IPS-NIHi11 (cell line): ENCODE measurements at regions not wholly inside any gene's neighbourhood (a gene's known extent, or its start where the extent isn't known, plus 50 kb on each side); places are given as distances from the start of the nearest gene placed in this dataset.
A peak's percentile ranks its signal among the peaks of the same experiment; 100 is the strongest.

Experiments used
- DNase-seq: peaks from one replicate; pipeline ENCODE4 v3.0.0; 2012; ENCODE audit warnings: mixed read lengths, low spot score

GRCh38 chr11:87428266-87428665, 390.5 kb downstream of the TMEM135 start:
- DNase-seq = no peak

- DNase-seq = no peak
Observed at GRCh38 chr11:87425943-87426342, 388.2 kb downstream of the TMEM135 start.

- no peak for DNase-seq
Observed at GRCh38 chr11:87425391-87425790, 387.7 kb downstream of the TMEM135 start.

- DNase-seq = no peak
Observed at GRCh38 chr11:87423161-87423560, 385.4 kb downstream of the TMEM135 start.

DNA sequence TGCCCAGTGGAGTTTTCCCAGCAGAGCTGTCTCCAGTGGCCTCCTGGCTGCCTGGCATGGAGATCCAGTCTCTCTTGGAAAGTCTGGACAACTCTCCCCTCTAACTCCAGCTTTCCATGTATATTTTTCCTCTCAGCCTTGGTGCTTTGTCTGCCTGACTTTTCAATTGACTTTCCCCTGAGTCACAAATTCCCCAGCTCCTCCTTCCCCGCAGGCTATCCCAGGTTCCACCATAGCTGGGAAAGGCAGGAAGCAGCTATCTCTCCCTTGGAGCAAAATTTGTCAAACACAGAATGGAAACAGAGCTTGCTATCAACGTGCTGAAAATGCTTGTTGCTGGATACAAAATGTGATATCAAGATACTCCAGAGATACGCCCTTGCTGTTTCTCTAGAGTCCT, 384.8 kb downstream of the TMEM135 start:
- DNase-seq = no peak

DNA sequence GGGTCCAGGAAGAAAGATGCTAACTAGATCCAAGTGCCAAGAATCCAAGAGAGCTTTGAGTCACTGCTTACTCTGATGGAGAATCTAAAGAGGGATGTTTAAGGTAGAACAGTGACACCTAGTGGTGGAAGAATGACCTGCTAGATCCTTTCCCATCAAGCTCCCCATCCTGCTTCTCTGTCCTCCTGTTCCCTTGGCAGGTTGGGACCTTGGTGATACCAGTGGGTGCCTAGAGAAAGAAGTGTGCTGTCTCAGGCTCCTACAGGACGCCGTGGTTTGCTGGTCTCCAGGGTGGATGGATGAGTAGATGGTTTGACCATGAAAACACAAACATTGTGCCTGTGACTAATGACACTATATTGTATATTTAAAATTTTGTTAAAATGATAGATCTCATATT, 383.7 kb downstream of the TMEM135 start:
- peak; percentile 72 for DNase-seq

- DNase-seq = no peak
Observed at GRCh38 chr11:87417951-87418350, 380.2 kb downstream of the TMEM135 start.

DNA sequence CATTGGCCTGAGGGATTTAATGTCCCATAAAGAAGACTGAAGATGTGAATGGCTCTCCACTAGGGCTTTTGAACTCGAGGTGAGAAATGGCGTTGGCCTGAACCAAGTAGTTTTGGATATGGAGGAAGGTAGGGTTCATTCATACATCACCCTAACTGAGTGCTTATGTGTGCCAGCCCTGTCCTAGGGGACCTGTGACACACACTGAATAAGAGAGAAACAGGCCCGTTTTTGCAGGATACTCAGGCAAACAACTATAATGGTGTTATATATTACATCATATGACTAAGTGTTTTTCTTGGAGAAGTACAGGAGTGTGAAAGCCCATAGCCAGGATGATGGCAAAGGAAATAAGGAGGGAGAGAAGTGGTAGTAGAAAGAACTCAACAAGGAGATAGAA, 368.1 kb downstream of the TMEM135 start:
- DNase-seq = no peak

DNA sequence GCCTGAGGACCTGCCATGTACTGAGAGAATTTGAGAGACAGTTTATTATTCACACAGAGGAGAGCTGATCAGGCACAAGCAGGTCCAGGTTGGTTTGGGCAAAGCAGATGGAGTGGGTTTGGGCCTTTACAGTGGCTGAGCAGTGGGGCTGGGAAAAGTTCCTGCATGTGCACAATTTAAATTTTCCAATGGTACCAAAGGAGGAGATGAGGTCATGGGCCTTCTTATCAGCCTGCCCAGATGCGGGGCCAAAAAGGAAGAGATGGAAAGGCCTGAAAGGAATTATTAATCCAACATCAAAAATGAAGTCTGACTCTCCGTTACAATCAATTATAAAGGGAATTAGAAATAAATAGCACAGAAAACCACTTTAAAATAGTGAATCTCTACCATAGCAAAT, 367.6 kb downstream of the TMEM135 start:
- DNase-seq = no peak

DNA sequence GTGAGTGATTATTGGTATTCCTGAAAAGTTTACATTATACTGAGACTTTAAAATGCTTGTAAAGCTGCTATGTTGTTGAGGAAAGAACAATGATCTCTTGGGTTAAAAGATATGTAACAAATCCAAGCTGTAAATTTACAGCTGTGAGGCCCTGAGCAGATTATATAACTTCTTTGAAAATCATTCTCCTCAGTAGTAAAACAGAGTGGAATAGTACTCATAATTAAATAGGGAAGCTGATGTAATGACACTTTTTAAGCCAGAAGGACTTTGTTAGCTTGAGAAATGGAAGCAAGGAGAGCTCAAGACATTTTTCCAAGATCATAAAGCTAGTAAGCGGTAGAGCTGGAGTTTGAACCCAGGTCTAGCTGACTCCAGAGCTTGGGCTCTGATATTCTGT, 363.9 kb downstream of the TMEM135 start:
- no peak for DNase-seq

GRCh38 chr11:87399341-87399740, 361.6 kb downstream of the TMEM135 start:
- DNase-seq = no peak

GRCh38 chr11:87398931-87399330, 361.2 kb downstream of the TMEM135 start:
- DNase-seq = no peak

GRCh38 chr11:87397011-87397865, 359.5 kb downstream of the TMEM135 start:
- no peak for DNase-seq

DNA sequence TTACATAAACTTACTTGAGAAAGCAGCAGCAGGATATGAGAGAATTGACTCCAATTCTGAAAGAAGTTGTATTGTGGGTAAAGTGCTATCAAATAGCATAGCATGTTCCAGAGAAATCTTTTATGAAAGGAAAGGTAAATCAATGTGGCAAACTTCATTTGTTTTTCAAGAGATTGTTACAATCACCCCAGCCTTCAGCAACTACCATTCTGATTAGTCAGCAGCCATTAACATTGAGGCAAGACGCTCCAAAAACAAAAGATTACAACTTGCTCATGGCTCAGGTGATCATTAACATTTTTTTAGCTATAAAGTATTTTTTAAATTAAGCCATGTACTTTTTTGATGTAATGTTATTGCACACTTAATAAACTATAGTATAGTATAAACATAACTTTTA, 357.2 kb downstream of the TMEM135 start:
- no peak for DNase-seq

GRCh38 chr11:87392665-87393064, 354.9 kb downstream of the TMEM135 start:
- no peak for DNase-seq

- no peak for DNase-seq
Observed at GRCh38 chr11:87391496-87391895, 353.8 kb downstream of the TMEM135 start.

DNA sequence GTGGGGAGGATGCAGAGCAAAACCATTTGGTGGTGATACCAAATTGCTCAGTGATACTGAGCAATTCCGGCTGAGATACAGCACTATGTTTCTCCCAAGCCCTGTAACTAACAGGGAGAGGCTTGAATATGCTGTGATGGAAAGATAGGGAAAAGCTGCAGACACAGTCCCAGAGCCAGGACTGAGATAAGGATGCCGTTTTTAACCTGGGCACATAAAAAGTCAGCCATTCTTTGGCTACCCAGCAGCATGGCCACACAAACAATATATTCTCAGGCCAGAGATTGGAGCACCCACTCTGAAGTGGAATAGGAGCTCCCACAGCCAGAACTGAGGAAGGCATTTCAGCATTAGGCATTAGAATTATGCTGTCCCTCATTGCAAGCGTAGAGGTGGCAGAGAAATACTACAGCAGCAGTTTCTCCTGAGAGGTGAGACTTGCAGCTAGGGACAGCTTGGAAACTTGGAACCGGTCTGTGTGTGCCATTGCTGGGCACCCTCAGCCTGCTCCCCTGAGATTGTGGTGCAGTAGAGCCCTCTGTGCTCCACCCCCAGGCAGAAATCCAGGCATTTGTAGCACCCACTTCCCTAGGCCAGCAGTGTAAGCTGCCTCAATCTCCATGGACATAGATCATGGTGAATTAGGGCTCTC, 346.5 kb downstream of the TMEM135 start:
- DNase-seq = no peak

DNA sequence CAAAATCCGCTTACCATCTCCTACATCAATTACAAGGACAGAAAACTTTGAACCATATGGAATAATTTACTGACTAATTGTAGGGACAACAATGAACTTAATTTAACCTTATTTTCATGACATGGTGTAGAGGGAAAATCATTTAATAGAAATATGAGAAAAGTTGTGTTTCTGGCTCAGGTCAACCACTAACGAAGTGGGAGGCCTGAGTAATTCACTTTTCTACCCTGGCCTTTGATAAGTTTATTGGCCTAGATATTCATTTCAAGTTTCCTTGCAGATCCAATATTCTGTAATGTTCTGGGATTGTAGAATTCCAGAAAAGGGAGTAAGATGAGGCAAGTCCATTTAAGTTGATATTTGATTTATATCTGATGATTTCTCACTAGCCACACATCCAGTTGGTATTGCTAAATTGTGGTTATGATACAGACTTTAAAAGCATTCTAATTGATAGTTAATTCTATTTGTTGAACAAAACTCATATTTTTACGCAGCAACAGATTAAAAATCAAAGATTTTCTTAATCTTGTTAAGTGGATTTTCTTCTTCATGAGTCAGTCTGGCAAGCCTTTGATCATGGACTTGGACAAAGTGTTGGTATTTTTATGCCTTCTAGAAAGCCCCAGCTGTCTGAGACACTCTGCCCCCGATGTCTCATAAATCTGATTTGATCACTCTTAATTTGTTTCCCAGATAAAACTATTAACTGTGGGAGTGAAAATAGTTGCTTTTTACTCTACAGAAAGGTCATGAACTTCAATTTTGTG, 336.5 kb downstream of the TMEM135 start:
- DNase-seq = no peak
